ENCODE measurements at regions not wholly inside any gene's neighbourhood (a gene's known extent, or its start where the extent isn't known, plus 50 kb on each side); places are given as distances from the start of the nearest gene placed in this dataset.

- H3K4me3 ChIP-seq: no peak overlapping the region
- ATAC-seq (ENCODE audit: insufficient number of reproducible peaks, low FRiP score, low read depth) (no peak), DNase-seq (ENCODE audit: low spot score) (no peak)
- no peaks in the 10 kb centered on the region for H3K4me1 ChIP-seq (ENCODE audit: control insufficient read depth in 1 of 2, low read depth in 2 of 2)
- no peak overlapping the region for H3K27ac ChIP-seq
- no peaks in the 10 kb centered on the region for H3K9me3 ChIP-seq
- no peaks in the 10 kb centered on the region for H3K36me3 ChIP-seq
- TF ChIP-seq CTCF (IDR thresholded peaks at IDR 0.05): no peak
- no peaks in the 10 kb centered on the region for H3K27me3 ChIP-seq (replicated peaks; ENCODE audit: insufficient read depth)
These were observed 227.8 kb downstream of the NSG2 start for GRCh38 chr5:174273325-174273724.

GRCh38 chr5:174275959-174276358 lies 230.5 kb downstream of the NSG2 start:
- Histone ChIP-seq H3K27me3 (replicated peaks; ENCODE audit: insufficient read depth) (no peaks in the 10 kb centered on the region), H3K9me3 (no peaks in the 10 kb centered on the region), H3K36me3 (no peaks in the 10 kb centered on the region), H3K27ac (no peak overlapping the region), H3K4me1 (ENCODE audit: control insufficient read depth in 1 of 2, low read depth in 2 of 2) (no peaks in the 10 kb centered on the region), H3K4me3 (no peak overlapping the region)
- no peak for DNase-seq (ENCODE audit: low spot score)
- no peak for ATAC-seq (ENCODE audit: insufficient number of reproducible peaks, low FRiP score, low read depth)
- TF ChIP-seq CTCF (IDR thresholded peaks at IDR 0.05): no peak

- TF ChIP-seq CTCF (IDR thresholded peaks at IDR 0.05): no peak
- Histone ChIP-seq H3K27me3 (replicated peaks; ENCODE audit: insufficient read depth) (no peaks in the 10 kb centered on the region), H3K4me1 (ENCODE audit: control insufficient read depth in 1 of 2, low read depth in 2 of 2) (no peaks in the 10 kb centered on the region), H3K36me3 (no peaks in the 10 kb centered on the region), H3K27ac (no peak overlapping the region), H3K4me3 (no peak overlapping the region), H3K9me3 (no peaks in the 10 kb centered on the region)
- ATAC-seq (ENCODE audit: insufficient number of reproducible peaks, low FRiP score, low read depth): no peak
- DNase-seq (ENCODE audit: low spot score): no peak
These were observed 235.7 kb downstream of the NSG2 start for GRCh38 chr5:174281089-174281760.

DNA sequence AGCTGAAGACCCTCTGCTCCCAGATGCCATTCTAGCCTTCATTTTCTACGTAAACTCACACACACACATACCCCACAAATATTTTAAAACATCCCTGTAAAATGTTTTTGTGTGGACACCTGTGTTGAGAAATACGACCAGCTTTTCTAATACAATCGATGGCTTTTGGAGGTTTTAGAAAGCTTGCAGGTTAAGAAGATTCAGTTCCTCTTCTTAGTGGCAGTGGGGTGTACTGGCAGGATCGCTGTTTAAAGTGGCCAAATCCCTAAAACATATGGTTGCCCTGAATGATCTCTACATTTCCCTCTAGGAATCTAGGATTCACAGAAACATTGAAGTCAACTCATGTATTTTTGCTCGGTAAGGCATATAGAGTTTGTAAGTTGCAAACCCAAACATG lies 236.3 kb downstream of the NSG2 start:
- Histone ChIP-seq H3K9me3 (no peaks in the 10 kb centered on the region), H3K36me3 (no peaks in the 10 kb centered on the region), H3K27ac (no peak overlapping the region), H3K27me3 (replicated peaks; ENCODE audit: insufficient read depth) (no peaks in the 10 kb centered on the region), H3K4me1 (ENCODE audit: control insufficient read depth in 1 of 2, low read depth in 2 of 2) (no peaks in the 10 kb centered on the region), H3K4me3 (no peak overlapping the region)
- ATAC-seq (ENCODE audit: insufficient number of reproducible peaks, low FRiP score, low read depth) (no peak), DNase-seq (ENCODE audit: low spot score) (no peak)
- no peak for TF ChIP-seq CTCF (IDR thresholded peaks at IDR 0.05)

DNA sequence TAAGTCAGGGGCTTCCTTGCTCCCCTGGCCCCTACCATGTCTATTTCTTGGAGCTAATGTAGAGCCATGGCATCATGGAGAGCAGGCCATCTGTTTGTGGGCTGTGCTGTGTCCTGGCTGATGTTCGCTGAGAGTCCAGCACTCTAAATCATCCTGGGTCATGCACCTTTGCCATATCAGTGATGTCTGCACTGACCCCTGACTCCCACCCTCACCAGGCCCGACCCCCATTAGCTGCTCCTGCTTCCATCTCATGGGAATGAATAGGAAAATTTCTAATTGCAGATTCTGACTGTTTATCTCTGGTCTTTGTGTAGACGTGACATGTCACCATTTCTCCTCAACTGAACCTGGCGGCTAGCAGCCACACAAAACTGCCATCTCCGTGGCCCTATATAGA lies 236.9 kb downstream of the NSG2 start:
- TF ChIP-seq CTCF (IDR thresholded peaks at IDR 0.05): no peak
- no peak overlapping the region for H3K4me3 ChIP-seq

More for the DNA sequence above, 236.9 kb downstream of the NSG2 start:
- Histone ChIP-seq H3K27ac (no peak overlapping the region), H3K9me3 (no peaks in the 10 kb centered on the region), H3K4me1 (ENCODE audit: control insufficient read depth in 1 of 2, low read depth in 2 of 2) (no peaks in the 10 kb centered on the region), H3K27me3 (replicated peaks; ENCODE audit: insufficient read depth) (no peaks in the 10 kb centered on the region), H3K36me3 (no peaks in the 10 kb centered on the region)
- DNase-seq (ENCODE audit: low spot score) (no peak), ATAC-seq (ENCODE audit: insufficient number of reproducible peaks, low FRiP score, low read depth) (no peak)

All from thoracic aorta (tissue), 2 donors.